GM06990 (cell line): ENCODE measurements at regions not wholly inside any gene's neighbourhood (a gene's known extent, or its start where the extent isn't known, plus 50 kb on each side); places are given as distances from the start of the nearest gene placed in this dataset.
"Not testable (repeated sequence)": the region's sequence is repeated elsewhere in the genome, so short reads cannot be mapped to it uniquely, and the experiment has no call there.

ENCODE experiments used
- DNase-seq: peaks from one replicate; pipeline ENCODE4 v3.0.0-alpha.2; 2011; ENCODE audit not compliant: insufficient read length; ENCODE audit errors: extremely low read depth
- H3K27me3 ChIP-seq: replicated peaks from 2 replicates; pipeline ENCODE4 v1.6.0; 2011; ENCODE audit warnings: low read length; ENCODE audit not compliant: control insufficient read depth, insufficient read depth
- H3K36me3 ChIP-seq: 2 replicates; pipeline ENCODE4 v1.5.1; 2011; ENCODE audit warnings: low read length; ENCODE audit not compliant: control insufficient read depth, insufficient read depth
- H3K4me3 ChIP-seq: replicated peaks from 2 replicates; pipeline ENCODE4 v1.5.1; 2011; ENCODE audit warnings: low read depth, mild to moderate bottlenecking, control low read depth, low read length
- TF ChIP-seq, protein P1 (sequence below): IDR thresholded peaks from 2 replicates; pipeline ENCODE4 v1.5.1; 2011; ENCODE audit warnings: low read length, control low read depth, mild to moderate bottlenecking, inconsistent platforms; ENCODE audit not compliant: insufficient read depth, poor library complexity, severe bottlenecking

GRCh38 chr2:128603411-128603924 lies 284.8 kb upstream of the HS6ST1 start:
- TF ChIP-seq, protein P1, sequence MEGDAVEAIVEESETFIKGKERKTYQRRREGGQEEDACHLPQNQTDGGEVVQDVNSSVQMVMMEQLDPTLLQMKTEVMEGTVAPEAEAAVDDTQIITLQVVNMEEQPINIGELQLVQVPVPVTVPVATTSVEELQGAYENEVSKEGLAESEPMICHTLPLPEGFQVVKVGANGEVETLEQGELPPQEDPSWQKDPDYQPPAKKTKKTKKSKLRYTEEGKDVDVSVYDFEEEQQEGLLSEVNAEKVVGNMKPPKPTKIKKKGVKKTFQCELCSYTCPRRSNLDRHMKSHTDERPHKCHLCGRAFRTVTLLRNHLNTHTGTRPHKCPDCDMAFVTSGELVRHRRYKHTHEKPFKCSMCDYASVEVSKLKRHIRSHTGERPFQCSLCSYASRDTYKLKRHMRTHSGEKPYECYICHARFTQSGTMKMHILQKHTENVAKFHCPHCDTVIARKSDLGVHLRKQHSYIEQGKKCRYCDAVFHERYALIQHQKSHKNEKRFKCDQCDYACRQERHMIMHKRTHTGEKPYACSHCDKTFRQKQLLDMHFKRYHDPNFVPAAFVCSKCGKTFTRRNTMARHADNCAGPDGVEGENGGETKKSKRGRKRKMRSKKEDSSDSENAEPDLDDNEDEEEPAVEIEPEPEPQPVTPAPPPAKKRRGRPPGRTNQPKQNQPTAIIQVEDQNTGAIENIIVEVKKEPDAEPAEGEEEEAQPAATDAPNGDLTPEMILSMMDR = no peak
- Histone ChIP-seq H3K4me3 (no peak overlapping the region), H3K27me3 (no peaks in the 10 kb centered on the region; the same call in none of the 2 replicates), H3K36me3 (no peaks in the 10 kb centered on the region)
- no peak for DNase-seq

DNA sequence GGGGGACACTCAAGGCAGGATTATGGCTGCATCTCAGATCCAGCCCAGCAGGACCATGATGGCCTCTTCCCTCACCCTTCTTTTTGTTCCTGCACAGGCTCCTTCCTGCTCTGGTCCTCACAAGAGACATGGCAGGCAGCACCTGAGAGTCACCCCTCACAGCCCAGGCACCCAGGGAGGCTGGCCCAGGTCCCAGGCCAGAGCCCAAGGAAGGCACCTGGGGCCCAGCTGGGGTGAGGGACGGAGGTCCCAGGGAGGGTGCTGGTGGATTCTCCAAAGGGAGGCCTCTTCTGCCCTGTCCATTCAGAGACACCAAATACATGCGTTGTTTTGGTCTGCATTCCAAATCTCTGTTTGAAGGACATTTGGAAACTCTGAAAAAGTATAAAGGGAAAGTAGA lies 285.4 kb upstream of the HS6ST1 start:
- no peak for DNase-seq
- Histone ChIP-seq H3K4me3 (no peak overlapping the region), H3K36me3 (no peaks in the 10 kb centered on the region), H3K27me3 (no peaks in the 10 kb centered on the region; the same call in none of the 2 replicates)
- TF ChIP-seq, protein P1 = no peak

GRCh38 chr2:128604581-128604980 lies 285.9 kb upstream of the HS6ST1 start:
- H3K4me3 ChIP-seq, H3K36me3 ChIP-seq, H3K27me3 ChIP-seq, DNase-seq: not testable (repeated sequence)

GRCh38 chr2:128605421-128605820 lies 286.8 kb upstream of the HS6ST1 start:
- Histone ChIP-seq H3K27me3 (no peaks in the 10 kb centered on the region), H3K4me3 (no peak overlapping the region), H3K36me3 (no peaks in the 10 kb centered on the region)
- TF ChIP-seq, protein P1 = no peak
- no peak for DNase-seq

DNA sequence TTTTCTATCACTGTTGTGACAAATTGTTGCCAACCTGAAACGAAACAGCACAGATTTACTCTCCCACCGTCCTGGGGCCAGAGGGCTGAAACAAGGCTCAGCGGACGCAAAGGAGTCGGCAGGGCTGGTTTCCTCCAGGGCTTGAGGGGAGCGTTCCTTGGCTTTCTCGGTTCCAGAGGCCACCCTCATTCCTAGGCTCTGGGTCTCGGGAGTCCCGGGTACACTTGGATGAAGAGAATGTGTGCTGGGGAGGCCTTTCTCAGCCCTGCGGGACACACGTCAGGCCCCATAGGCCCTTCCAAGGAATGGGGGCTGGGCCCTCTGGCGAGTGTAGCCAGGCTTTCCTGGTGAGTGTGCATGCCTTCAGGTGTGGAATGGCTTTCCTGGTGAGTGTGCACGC lies 287.3 kb upstream of the HS6ST1 start:
- TF ChIP-seq, protein P1 = no peak
- no peaks in the 10 kb centered on the region for H3K27me3 ChIP-seq

GRCh38 chr2:128606837-128607236 lies 288.2 kb upstream of the HS6ST1 start:
- no peaks in the 10 kb centered on the region for H3K27me3 ChIP-seq
- H3K4me3 ChIP-seq = no peak overlapping the region
- TF ChIP-seq, protein P1 = no peak
- no peaks in the 10 kb centered on the region for H3K36me3 ChIP-seq
- no peak for DNase-seq

More for the DNA sequence above, 287.3 kb upstream of the HS6ST1 start:
- DNase-seq = no peak
- H3K36me3 ChIP-seq = no peaks in the 10 kb centered on the region
- H3K4me3 ChIP-seq = no peak overlapping the region
